Omental fat pad (tissue), 3 donors: ENCODE measurements at regions not wholly inside any gene's neighbourhood (a gene's known extent, or its start where the extent isn't known, plus 50 kb on each side); places are given as distances from the start of the nearest gene placed in this dataset.

Experiments used
- ATAC-seq: fragments of 150-250 bp; one replicate; pipeline ENCODE4 v1.9.1; 2016; ENCODE audit warnings: mild to moderate bottlenecking, moderate library complexity; ENCODE audit not compliant: low FRiP score
- DNase-seq: peaks from one replicate; pipeline ENCODE4 v3.0.0-alpha.2; 2019; ENCODE audit warnings: low spot score
- CTCF ChIP-seq, 3 donors: fragments of 450-650 bp; IDR thresholded peaks; one replicate each; pipeline ENCODE4 v1.5.1; 2016 to 2017; ENCODE audit warnings: antibody characterized with exemption in 3 of 3, mild to moderate bottlenecking in 3 of 3, moderate library complexity in 2 of 3

- no peak for TF ChIP-seq CTCF (IDR thresholded peaks at IDR 0.05)
- no peak for DNase-seq
- no peak for ATAC-seq
These were observed 153.2 kb downstream of the HAUS1 start for GRCh38 chr18:46257366-46257765.

- DNase-seq: no peak
- no peak for ATAC-seq
- no peak for TF ChIP-seq CTCF (IDR thresholded peaks at IDR 0.05)
These were observed 156.1 kb downstream of the HAUS1 start for GRCh38 chr18:46260016-46260878.

GRCh38 chr18:46260879-46261143, 156.6 kb downstream of the HAUS1 start:
- ATAC-seq: no peak
- DNase-seq: no peak
- no peak for TF ChIP-seq CTCF (IDR thresholded peaks at IDR 0.05)

- TF ChIP-seq CTCF (IDR thresholded peaks at IDR 0.05): no peak
- DNase-seq (no peak), ATAC-seq (no peak)
These were observed 157.6 kb downstream of the HAUS1 start for GRCh38 chr18:46261799-46262198.

- no peak for DNase-seq
- TF ChIP-seq CTCF (IDR thresholded peaks at IDR 0.05): no peak
- no peak for ATAC-seq
These were observed 158.7 kb downstream of the HAUS1 start for GRCh38 chr18:46262856-46263255.

- TF ChIP-seq CTCF (IDR thresholded peaks at IDR 0.05): no peak
- no peak for ATAC-seq
These were observed 160.1 kb downstream of the HAUS1 start for GRCh38 chr18:46264255-46264654.

More at GRCh38 chr18:46264255-46264654, 160.1 kb downstream of the HAUS1 start:
- DNase-seq: no peak
